ENCODE measurements at regions not wholly inside any gene's neighbourhood (a gene's known extent, or its start where the extent isn't known, plus 50 kb on each side); places are given as distances from the start of the nearest gene placed in this dataset.

DNA sequence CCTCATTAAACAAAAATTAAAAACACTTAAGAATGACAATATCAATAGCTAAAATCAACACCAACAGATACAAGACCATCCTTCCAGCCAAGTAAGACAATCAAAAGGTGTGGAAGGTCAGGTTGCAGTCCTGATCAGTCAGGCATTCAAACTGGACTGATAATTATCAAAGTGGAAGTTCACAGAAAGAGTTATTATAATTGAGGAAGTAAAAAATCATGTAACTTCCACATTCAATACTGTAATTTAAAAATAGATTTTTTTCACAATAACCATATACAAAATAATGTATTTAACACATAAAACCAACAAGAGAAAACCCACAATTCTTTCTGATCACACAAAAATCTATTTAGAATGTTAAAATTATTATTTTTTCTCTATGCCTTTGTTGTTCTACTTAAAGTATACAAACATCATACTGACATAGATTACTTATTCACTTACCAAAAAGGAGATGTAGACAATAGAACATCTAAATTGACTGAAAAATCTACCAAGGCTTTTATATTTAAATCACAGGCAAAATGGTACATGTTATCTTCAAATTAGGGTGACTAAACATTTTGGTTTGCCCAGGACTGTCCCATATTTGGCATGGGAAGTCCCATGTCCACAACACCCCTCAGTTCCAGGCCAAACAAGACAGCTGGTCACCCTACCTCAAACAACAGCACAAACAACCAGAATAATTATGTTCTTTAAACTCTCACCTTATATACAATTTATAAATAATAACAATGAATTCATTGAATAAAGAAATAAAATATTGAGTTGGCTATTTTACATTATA, 142.5 kb upstream of the SLC24A2 start (continued):
- no peak for TF ChIP-seq KDM1A (IDR thresholded peaks at IDR 0.05; ENCODE audit: borderline replicate concordance, low read length)
- no peak for TF ChIP-seq BRCA1 (IDR thresholded peaks at IDR 0.05; ENCODE audit: low read depth, low read length)
- TF ChIP-seq ASH2L (IDR thresholded peaks at IDR 0.05; ENCODE audit: low read length), result no peak
- no peak for TF ChIP-seq NANOG (IDR thresholded peaks at IDR 0.05; ENCODE audit: insufficient read depth, low read depth, low read length, poor library complexity, severe bottlenecking)
- no peak for TF ChIP-seq KDM5A (IDR thresholded peaks at IDR 0.05; ENCODE audit: low read length)
- TF ChIP-seq KDM4A (IDR thresholded peaks at IDR 0.05; ENCODE audit: low read depth, low read length, severe bottlenecking), result no peak

All from H1 (cell line).